ENCODE measurements at regions not wholly inside any gene's neighbourhood (a gene's known extent, or its start where the extent isn't known, plus 50 kb on each side); places are given as distances from the start of the nearest gene placed in this dataset.

DNA sequence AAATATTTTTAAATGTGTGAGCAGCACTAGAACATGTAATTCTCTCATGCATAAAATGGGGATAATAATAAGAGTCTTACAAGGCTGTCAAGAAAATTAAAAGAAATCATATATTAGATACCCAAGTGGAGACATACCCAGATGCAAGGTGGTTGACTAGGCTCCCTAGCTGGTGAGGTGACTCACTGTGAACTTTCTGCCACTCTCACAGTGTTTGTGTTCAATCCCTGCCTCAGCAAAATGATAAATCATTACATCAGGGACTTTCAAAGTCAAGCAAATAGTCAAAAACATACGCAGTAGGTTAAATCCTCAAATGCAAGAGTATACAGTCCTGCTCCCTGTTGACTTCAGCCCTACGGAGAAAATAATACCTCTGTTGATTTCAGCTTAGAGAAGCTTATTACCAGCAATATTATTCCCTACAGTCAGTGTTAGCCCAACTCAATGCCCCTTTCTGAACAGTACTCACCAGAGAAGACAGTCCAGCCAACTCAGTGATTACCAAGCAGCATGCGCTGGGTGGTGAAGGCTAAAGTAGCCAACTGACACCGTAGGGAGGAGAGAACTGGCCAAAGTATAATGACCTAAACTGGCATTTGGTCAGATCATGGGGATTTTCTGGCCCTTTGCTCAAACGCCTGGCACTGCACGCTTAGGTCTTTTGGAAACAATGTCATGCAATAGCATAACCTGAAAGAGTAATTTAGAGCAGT is 73.1 kb upstream of the BARX2 start:
- H3K36me3 Mint-ChIP-seq (ENCODE audit: low read depth): no peaks in the 10 kb centered on the region
- H3K27me3 Mint-ChIP-seq (ENCODE audit: insufficient read depth): peaks cover 2% of the 10 kb centered on the region
- H3K4me1 Mint-ChIP-seq (ENCODE audit: low read depth): no peaks in the 10 kb centered on the region
- DNase-seq: no peak
- no peak overlapping the region for H3K4me3 Mint-ChIP-seq
- no peak overlapping the region for H3K27ac Mint-ChIP-seq
- no peaks in the 10 kb centered on the region for H3K9me3 Mint-ChIP-seq
- TF ChIP-seq, protein P1, sequence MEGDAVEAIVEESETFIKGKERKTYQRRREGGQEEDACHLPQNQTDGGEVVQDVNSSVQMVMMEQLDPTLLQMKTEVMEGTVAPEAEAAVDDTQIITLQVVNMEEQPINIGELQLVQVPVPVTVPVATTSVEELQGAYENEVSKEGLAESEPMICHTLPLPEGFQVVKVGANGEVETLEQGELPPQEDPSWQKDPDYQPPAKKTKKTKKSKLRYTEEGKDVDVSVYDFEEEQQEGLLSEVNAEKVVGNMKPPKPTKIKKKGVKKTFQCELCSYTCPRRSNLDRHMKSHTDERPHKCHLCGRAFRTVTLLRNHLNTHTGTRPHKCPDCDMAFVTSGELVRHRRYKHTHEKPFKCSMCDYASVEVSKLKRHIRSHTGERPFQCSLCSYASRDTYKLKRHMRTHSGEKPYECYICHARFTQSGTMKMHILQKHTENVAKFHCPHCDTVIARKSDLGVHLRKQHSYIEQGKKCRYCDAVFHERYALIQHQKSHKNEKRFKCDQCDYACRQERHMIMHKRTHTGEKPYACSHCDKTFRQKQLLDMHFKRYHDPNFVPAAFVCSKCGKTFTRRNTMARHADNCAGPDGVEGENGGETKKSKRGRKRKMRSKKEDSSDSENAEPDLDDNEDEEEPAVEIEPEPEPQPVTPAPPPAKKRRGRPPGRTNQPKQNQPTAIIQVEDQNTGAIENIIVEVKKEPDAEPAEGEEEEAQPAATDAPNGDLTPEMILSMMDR (IDR thresholded peaks at IDR 0.05): no peak

- TF ChIP-seq, protein P1 (IDR thresholded peaks at IDR 0.05): no peak
- H3K27ac Mint-ChIP-seq: no peak overlapping the region
- H3K4me1 Mint-ChIP-seq (ENCODE audit: low read depth): peaks cover 7% of the 10 kb centered on the region; the same call in 1 of the 2 replicates
Observed at GRCh38 chr11:129300099-129300498, 75.5 kb upstream of the BARX2 start.

GRCh38 chr11:129298988-129299387 is 76.7 kb upstream of the BARX2 start:
- Mint-ChIP-seq H3K27me3 (ENCODE audit: insufficient read depth) (peaks cover 3% of the 10 kb centered on the region; the same call in 1 of the 2 replicates), H3K27ac (no peak overlapping the region)

More at GRCh38 chr11:129300099-129300498, 75.5 kb upstream of the BARX2 start:
- no peak overlapping the region for H3K4me3 Mint-ChIP-seq
- H3K36me3 Mint-ChIP-seq (ENCODE audit: low read depth): no peaks in the 10 kb centered on the region
- H3K27me3 Mint-ChIP-seq (ENCODE audit: insufficient read depth): peaks cover 2% of the 10 kb centered on the region; the same call in 1 of the 2 replicates
- DNase-seq: no peak
- H3K9me3 Mint-ChIP-seq: no peaks in the 10 kb centered on the region

GRCh38 chr11:129295746-129296145 is 79.9 kb upstream of the BARX2 start:
- TF ChIP-seq, protein P1 (IDR thresholded peaks at IDR 0.05): no peak
- no peak overlapping the region for H3K4me3 Mint-ChIP-seq
- no peak for DNase-seq
- no peaks in the 10 kb centered on the region for H3K36me3 Mint-ChIP-seq (ENCODE audit: low read depth)
- peaks cover 9% of the 10 kb centered on the region for H3K27me3 Mint-ChIP-seq (ENCODE audit: insufficient read depth)
- peaks cover 7% of the 10 kb centered on the region; the same call in 1 of the 2 replicates for H3K4me1 Mint-ChIP-seq (ENCODE audit: low read depth)
- H3K27ac Mint-ChIP-seq: no peak overlapping the region
- H3K9me3 Mint-ChIP-seq: no peaks in the 10 kb centered on the region

More at GRCh38 chr11:129298988-129299387, 76.7 kb upstream of the BARX2 start:
- DNase-seq: no peak
- no peaks in the 10 kb centered on the region for H3K9me3 Mint-ChIP-seq
- peaks cover 7% of the 10 kb centered on the region; the same call in 1 of the 2 replicates for H3K4me1 Mint-ChIP-seq (ENCODE audit: low read depth)
- no peaks in the 10 kb centered on the region for H3K36me3 Mint-ChIP-seq (ENCODE audit: low read depth)
- TF ChIP-seq, protein P1 (IDR thresholded peaks at IDR 0.05): no peak
- H3K4me3 Mint-ChIP-seq: no peak overlapping the region

DNA sequence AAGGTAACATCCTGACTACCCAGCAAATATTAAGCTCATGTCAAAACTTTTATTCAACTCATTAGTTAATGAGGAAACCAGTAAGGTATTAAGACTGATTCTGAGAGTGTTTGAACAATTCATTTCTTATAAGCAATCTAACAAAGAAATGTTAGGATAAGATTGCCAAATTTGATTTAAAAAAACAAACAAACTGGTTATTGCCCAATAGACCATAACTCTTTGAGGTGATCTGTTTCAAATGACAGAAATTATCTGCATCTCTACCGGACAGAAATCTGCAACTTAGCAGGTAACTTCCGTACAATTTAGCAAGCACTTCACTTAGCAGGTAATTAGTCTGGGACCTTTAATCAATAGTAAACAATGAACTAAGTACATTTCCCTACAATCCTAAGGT is 82.9 kb upstream of the BARX2 start:
- H3K4me1 Mint-ChIP-seq (ENCODE audit: low read depth): peaks cover 7% of the 10 kb centered on the region; the same call in 1 of the 2 replicates
- no peaks in the 10 kb centered on the region for H3K9me3 Mint-ChIP-seq
- DNase-seq: no peak
- TF ChIP-seq, protein P1 (IDR thresholded peaks at IDR 0.05): no peak
- no peak overlapping the region for H3K27ac Mint-ChIP-seq
- H3K36me3 Mint-ChIP-seq (ENCODE audit: low read depth): no peaks in the 10 kb centered on the region
- no peak overlapping the region for H3K4me3 Mint-ChIP-seq
- peaks cover 19% of the 10 kb centered on the region for H3K27me3 Mint-ChIP-seq (ENCODE audit: insufficient read depth)
